GM18861 (cell line): ENCODE measurements at regions not wholly inside any gene's neighbourhood (a gene's known extent, or its start where the extent isn't known, plus 50 kb on each side); places are given as distances from the start of the nearest gene placed in this dataset.

Experiments
- ATAC-seq: cut with Tn5 transposase; IDR thresholded peaks from one replicate; pipeline ENCODE4 v1.9.1; 2021; ENCODE audit not compliant: unreplicated experiment

- no peak for ATAC-seq
These were observed 622.2 kb downstream of the NTRK3 start for GRCh38 chr15:87634361-87634760.

DNA sequence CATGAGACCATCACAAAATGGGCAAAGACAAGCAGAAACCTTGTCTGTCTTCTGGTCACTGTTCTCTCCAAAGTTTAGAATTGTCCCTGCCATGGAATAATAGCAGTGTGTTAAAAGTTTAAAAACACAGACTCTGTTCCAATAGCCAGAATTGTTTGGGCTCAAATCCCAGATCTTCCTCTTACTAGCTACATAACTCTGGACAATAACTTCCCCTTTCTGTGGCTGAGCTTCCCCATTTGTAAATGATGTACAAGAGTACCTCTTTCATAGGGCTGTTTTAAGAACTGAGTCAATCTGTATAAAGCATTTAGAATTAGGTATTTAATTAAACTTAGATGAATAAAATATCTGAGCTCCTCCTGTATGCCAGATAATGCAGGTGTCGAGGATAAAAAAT is 623.0 kb downstream of the NTRK3 start:
- ATAC-seq, result no peak

DNA sequence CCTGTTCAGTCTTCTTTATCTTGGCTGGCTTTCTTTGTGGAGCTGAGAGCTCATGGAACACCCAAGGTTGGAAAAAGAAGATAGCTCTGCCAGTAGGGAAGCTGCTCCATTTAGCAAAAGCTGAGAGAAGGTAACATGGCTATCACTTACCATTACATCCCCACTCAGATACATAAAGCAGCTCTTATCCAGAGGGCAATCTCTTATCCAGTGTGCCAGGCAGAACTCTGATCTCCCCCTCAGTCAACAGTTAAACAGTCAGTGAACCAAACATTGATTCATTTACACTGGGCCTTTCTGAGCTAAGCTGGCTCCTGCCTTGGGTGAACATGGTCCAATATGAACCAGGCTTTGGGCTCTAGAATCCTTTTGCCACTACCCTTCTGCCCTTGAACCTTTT is 624.2 kb downstream of the NTRK3 start:
- no peak for ATAC-seq

GRCh38 chr15:87631775-87632174 is 624.8 kb downstream of the NTRK3 start:
- no peak for ATAC-seq

DNA sequence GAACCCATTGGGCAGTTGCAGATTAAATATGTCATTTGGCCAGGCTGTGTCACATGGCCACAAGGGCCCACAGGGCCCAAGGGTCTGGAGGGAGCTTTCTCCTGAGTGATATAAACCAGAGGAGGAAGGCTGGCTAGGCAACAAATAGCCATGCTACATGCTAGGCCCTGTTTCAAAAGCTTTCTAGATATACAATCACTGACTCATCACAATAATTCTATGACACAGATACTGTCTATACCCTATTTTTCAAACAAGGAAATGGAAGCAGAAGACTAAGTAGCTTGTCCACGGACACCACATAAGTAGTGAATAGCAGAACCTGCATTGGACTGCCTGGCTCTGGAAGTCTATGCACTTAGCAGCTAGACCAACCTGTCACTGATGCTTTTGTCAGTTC is 625.4 kb downstream of the NTRK3 start:
- ATAC-seq, result no peak

GRCh38 chr15:87628311-87628710 is 628.2 kb downstream of the NTRK3 start:
- no peak for ATAC-seq

DNA sequence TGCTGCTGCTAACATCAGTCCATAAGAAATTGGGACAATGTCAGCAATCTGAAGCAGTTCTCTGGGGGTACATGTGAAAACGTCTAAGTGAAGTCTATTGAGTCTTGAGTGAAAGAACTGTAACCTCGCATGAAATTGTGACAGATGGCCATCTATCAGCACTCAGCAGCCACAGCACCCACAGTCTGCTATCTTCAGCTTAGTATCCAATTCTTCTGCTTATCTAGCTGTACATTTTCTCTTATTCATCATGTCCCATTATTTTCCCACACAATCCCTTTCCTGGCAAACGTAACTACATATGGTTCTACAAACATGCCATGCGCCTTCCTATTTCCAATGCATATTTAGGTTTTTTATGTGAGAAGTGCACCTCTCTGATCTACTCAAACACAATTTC is 629.7 kb downstream of the NTRK3 start:
- ATAC-seq, result no peak

DNA sequence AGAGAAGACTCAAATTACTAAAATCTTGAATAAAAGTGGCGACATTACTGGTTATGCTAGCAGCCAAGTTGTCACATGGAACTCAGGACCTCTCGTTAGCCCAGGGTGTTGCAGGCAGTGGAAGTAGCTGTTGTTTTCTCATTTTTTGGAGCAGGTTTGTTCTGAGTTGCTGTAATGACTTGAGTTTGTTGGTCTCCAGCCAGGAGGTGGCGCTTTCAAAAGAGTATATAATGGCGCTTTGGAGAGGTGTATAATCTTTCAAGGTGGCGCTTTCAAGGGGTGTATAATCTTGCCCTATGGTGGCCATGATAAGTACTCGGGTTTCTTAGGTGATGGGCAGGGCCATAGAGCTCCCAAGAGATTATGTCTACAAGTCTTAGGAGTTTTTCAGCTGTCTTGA is 632.7 kb downstream of the NTRK3 start:
- no peak for ATAC-seq

DNA sequence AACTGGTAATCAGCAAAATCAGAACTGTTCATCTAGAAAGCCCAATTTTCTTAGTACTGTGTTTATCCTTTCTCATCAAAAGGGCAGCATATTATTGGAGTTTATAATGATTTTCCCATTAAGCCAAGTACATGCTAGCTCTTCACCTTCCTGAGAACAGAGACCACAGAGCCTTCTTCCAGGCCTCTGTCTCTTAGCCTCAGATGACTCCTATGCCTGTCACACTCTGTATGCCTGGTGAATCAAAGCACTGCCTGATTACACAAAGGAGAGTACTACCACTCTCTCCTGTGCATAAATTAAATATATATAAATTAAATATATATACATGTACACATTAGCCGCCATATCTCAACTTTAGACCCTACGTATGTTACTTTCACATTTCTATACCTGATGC is 636.1 kb downstream of the NTRK3 start:
- ATAC-seq, result no peak

- ATAC-seq, result no peak
These were observed 637.2 kb downstream of the NTRK3 start for GRCh38 chr15:87619161-87619960.

- no peak for ATAC-seq
These were observed 638.3 kb downstream of the NTRK3 start for GRCh38 chr15:87618203-87618725.

- no peak for ATAC-seq
These were observed 641.8 kb downstream of the NTRK3 start for GRCh38 chr15:87614704-87615103.

DNA sequence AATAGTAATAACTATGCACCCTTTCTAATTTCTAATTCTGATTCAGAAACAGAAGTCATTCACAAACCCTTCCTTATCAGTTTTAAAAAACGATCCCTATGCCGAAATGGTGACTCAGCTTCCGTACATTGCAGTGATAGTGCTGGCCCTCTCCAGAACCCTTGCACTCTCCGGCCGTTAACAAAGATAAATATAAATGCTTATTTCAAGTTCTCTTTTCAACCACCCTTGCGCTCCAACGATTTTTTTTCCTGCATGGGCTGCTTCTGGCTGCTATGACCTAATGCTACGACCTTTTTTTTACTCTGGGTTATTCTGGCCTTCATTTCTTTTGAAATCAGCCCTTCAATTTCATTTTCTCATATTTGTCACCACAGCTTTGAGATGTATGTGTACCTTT is 646.2 kb downstream of the NTRK3 start:
- no peak for ATAC-seq

GRCh38 chr15:87609894-87610293 is 646.6 kb downstream of the NTRK3 start:
- no peak for ATAC-seq

GRCh38 chr15:87609474-87609873 is 647.1 kb downstream of the NTRK3 start:
- no peak for ATAC-seq

- ATAC-seq, result no peak
These were observed 648.1 kb downstream of the NTRK3 start for GRCh38 chr15:87608238-87609028.

GRCh38 chr15:87606971-87607370 is 649.6 kb downstream of the NTRK3 start:
- ATAC-seq, result no peak

GRCh38 chr15:87604857-87605446 is 651.6 kb downstream of the NTRK3 start:
- ATAC-seq, result no peak

DNA sequence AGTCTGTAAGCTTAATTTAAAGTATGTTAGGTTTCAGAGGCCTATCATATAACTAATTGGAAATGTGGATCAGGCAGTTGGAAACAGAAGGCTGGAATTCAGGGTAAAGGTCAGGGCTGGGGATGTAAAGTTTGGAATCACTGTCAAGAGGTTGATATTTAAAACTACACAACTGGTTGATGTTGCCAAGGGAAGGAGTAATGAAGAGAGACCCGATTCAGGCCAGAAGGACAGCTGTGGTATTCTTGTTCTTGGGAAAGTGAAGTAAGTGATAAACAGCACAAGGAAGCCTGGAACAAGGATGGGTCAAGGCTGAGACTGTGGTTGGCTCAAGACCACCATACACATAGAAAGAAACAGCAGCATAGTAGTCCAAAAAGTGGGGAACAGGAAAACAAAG is 654.2 kb downstream of the NTRK3 start:
- ATAC-seq, result no peak

- no peak for ATAC-seq
These were observed 656.9 kb downstream of the NTRK3 start for GRCh38 chr15:87599616-87600015.

GRCh38 chr15:87597346-87598052 is 659.0 kb downstream of the NTRK3 start:
- ATAC-seq, result no peak
